ENCODE measurements at regions not wholly inside any gene's neighbourhood (a gene's known extent, or its start where the extent isn't known, plus 50 kb on each side); places are given as distances from the start of the nearest gene placed in this dataset.

DNA sequence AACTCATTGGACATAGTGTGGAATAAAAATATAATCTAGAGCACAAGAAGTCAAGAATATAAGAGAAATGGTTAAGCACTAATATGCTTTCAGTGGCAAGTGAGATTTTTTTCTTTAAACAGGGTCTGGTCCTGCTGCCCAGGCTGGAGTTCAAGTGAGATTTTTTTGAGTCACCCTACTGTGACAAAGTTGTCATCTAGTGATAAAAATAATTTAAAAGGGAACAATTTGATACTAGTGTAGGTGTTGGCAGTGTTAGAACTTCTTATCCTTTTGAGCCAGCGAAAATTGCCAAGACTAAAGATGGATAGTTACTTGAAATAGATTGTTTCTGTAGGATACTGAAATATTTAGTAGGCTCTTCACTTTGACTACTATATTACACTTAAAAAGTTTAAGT lies 67.9 kb upstream of the TECRL start:
- H3K4me3 ChIP-seq (ENCODE audit: low read length), result no peak overlapping the region
- DNase-seq (ENCODE audit: low read depth), result no peak
- TF ChIP-seq, protein P1, sequence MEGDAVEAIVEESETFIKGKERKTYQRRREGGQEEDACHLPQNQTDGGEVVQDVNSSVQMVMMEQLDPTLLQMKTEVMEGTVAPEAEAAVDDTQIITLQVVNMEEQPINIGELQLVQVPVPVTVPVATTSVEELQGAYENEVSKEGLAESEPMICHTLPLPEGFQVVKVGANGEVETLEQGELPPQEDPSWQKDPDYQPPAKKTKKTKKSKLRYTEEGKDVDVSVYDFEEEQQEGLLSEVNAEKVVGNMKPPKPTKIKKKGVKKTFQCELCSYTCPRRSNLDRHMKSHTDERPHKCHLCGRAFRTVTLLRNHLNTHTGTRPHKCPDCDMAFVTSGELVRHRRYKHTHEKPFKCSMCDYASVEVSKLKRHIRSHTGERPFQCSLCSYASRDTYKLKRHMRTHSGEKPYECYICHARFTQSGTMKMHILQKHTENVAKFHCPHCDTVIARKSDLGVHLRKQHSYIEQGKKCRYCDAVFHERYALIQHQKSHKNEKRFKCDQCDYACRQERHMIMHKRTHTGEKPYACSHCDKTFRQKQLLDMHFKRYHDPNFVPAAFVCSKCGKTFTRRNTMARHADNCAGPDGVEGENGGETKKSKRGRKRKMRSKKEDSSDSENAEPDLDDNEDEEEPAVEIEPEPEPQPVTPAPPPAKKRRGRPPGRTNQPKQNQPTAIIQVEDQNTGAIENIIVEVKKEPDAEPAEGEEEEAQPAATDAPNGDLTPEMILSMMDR (conservative IDR thresholded peaks at IDR 0.05; ENCODE audit: low read depth, low read length), result no peak

DNA sequence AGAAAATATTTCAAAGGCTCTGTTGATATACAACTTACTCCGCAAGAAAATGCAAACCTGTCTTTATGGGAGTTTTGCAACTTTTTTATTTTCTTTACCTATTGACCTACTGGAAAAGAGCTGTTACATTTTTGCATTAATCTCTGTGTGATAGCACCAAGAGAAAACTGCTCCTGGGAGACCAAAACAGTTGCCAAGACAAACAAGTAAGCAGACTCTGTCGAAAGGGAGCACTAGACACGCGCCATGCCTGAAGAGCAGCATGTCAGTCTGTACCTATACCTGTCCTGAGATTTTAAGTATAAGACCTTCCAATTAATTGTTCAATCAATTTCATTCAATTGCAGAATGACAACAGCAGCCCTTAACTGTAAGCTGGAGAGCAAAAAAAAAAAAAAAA lies 56.0 kb upstream of the TECRL start:
- no peak overlapping the region for H3K4me3 ChIP-seq (ENCODE audit: low read length)
- DNase-seq (ENCODE audit: low read depth), result peak; percentile 2
- TF ChIP-seq, protein P1 (conservative IDR thresholded peaks at IDR 0.05; ENCODE audit: low read depth, low read length), result no peak

DNA sequence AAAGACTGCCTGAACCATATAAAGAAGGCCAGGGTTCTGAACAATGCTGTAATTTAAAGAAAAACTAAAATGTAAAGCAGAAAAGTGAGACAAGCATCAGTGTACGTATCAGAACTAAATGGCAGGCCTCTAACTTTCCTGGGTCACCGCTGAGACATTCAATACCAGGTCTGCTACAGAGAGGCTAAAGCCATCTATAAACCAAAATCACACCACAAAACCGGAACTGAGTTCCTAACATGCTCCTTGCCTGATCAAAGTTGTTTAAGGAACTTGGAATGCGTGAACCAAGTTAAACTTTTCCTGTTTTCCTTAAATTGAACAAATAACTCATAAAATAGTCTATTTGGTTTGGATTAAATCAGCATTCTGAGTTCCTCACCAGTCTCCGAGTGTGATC lies 55.3 kb upstream of the TECRL start:
- TF ChIP-seq, protein P1 (conservative IDR thresholded peaks at IDR 0.05; ENCODE audit: low read depth, low read length), result no peak
- DNase-seq (ENCODE audit: low read depth), result no peak
- H3K4me3 ChIP-seq (ENCODE audit: low read length), result no peak overlapping the region
